ENCODE measurements at regions not wholly inside any gene's neighbourhood (a gene's known extent, or its start where the extent isn't known, plus 50 kb on each side); places are given as distances from the start of the nearest gene placed in this dataset.

DNA sequence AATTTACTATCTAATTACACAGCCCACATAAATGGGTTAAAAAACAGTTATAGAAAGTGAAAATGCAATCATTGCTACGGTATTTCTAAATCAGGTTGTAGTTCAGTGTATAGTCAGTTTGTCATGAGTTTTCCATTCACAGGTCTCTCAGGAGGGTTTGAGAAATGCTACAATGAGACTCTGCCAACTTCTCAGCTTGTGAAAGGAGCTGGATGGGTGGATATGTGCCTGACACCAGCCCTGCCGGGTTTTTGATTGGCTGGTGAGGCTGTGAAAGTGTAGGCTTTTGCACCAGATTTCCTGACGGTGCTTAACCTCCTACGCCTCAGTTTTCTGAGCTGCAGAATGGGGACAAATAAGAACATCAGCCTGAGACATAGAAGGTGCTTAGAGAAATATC, 102.6 kb upstream of the SMIM21 start:
- no peaks in the 10 kb centered on the region for H3K4me1 ChIP-seq
- ATAC-seq, result no peak
- H3K9me3 ChIP-seq, result no peaks in the 10 kb centered on the region
- no peak overlapping the region for H3K27ac ChIP-seq
- H3K4me3 ChIP-seq, result no peak overlapping the region
- H3K27me3 ChIP-seq (ENCODE audit: low read depth), result no peaks in the 10 kb centered on the region
- TF ChIP-seq, protein P1, sequence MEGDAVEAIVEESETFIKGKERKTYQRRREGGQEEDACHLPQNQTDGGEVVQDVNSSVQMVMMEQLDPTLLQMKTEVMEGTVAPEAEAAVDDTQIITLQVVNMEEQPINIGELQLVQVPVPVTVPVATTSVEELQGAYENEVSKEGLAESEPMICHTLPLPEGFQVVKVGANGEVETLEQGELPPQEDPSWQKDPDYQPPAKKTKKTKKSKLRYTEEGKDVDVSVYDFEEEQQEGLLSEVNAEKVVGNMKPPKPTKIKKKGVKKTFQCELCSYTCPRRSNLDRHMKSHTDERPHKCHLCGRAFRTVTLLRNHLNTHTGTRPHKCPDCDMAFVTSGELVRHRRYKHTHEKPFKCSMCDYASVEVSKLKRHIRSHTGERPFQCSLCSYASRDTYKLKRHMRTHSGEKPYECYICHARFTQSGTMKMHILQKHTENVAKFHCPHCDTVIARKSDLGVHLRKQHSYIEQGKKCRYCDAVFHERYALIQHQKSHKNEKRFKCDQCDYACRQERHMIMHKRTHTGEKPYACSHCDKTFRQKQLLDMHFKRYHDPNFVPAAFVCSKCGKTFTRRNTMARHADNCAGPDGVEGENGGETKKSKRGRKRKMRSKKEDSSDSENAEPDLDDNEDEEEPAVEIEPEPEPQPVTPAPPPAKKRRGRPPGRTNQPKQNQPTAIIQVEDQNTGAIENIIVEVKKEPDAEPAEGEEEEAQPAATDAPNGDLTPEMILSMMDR (IDR thresholded peaks at IDR 0.05), result no peak
- intact Hi-C loops (cut with DNase I), result no loop called here
- DNase-seq, result no peak
- H3K36me3 ChIP-seq, result no peaks in the 10 kb centered on the region

DNA sequence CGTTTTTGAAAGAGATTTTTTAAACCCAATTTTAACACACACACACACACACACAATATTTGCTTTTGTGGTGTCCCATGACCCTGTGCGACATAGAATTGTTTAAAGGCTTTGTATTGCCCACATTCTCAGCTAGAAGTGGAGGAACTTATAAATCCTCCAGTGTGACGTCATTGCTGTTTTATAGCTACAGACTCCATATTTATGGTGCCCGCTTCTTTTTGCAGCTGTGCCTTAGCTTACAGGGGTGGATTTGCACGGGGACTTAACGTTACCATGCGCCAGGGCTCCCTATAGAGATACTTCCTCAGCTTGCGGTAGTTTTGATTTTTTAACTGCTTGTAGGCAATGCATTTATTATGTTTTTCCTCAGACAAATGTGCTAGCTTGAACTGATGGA, 101.9 kb upstream of the SMIM21 start:
- intact Hi-C loops (cut with DNase I), result no loop called here
- no peaks in the 10 kb centered on the region for H3K4me1 ChIP-seq
- no peaks in the 10 kb centered on the region for H3K36me3 ChIP-seq
- TF ChIP-seq, protein P1 (IDR thresholded peaks at IDR 0.05), result no peak
- ATAC-seq (no peak), DNase-seq (no peak)
- H3K27me3 ChIP-seq (ENCODE audit: low read depth), result no peaks in the 10 kb centered on the region
- H3K4me3 ChIP-seq, result no peak overlapping the region
- H3K27ac ChIP-seq, result no peak overlapping the region
- H3K9me3 ChIP-seq, result no peaks in the 10 kb centered on the region

DNA sequence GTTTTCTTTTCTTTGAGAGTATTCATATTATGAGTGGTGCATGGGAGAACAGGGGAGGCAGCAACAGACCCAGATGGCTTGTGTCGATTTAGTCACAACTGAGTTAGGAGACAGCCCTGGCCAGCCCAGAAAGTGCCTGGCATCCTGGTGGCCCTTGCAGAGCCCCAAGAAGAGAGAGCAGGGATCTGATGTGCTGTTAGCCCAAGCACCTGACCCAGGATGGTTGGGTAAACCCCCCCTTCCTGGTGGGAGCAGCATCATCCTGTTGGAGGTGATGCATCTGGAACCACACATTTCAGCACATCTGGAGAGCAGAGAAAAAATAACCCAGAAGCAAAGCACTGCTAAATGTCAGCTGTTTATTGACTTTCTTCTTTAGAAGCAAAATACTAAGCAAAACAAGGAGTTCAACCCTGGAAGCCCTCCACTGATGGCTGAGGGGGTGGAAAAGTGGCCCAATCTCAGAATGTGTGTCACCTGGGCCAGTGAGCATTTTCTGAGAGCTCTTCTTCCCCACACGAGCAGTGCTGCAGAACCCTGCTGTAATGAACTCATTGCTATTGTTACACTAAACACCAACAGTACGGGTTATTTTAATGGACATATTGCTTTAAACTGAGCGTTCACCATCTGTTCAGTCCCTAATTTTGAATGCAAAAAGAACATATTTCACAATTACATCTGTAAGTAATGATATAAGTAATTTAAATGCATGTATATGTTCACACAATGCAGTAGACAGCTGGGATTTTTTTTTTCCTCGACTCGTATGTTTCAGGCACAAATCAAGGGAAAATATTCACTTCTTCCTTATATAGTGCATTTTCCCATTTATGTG, 100.6 kb upstream of the SMIM21 start:
- no peaks in the 10 kb centered on the region for H3K27me3 ChIP-seq (ENCODE audit: low read depth)
- intact Hi-C loops (cut with DNase I), result no loop called here
- no peak overlapping the region for H3K4me3 ChIP-seq
- no peaks in the 10 kb centered on the region for H3K9me3 ChIP-seq
- no peak overlapping the region for H3K27ac ChIP-seq
- H3K36me3 ChIP-seq, result no peaks in the 10 kb centered on the region
- no peaks in the 10 kb centered on the region for H3K4me1 ChIP-seq
- ATAC-seq, result no peak
- TF ChIP-seq, protein P1 (IDR thresholded peaks at IDR 0.05), result no peak
- no peak for DNase-seq

DNA sequence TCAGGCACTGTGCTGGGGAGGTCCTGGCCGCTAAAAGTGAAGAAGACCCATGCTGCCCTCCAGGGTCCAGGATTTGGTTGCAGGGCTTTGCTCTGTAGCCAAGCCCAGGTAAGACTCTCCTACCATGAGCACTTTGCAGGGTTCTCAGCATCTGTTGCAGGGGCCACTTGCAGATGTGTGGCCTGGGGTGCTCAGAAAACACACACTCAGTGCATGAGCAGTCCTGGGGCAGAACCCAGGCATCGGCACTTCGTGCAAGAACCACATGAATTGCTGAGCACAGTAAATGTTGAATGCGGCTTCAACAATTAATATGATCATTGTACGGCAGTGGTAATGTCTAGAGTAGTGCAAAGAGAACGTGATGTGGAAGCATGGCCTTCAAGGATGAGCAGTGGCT, 98.5 kb upstream of the SMIM21 start:
- DNase-seq (no peak), ATAC-seq (no peak)
- TF ChIP-seq, protein P1 (IDR thresholded peaks at IDR 0.05), result no peak
- Histone ChIP-seq H3K4me1 (no peaks in the 10 kb centered on the region), H3K4me3 (no peak overlapping the region), H3K36me3 (no peaks in the 10 kb centered on the region), H3K27me3 (ENCODE audit: low read depth) (no peaks in the 10 kb centered on the region), H3K27ac (no peak overlapping the region), H3K9me3 (no peaks in the 10 kb centered on the region)
- intact Hi-C loops (cut with DNase I), result no loop called here

DNA sequence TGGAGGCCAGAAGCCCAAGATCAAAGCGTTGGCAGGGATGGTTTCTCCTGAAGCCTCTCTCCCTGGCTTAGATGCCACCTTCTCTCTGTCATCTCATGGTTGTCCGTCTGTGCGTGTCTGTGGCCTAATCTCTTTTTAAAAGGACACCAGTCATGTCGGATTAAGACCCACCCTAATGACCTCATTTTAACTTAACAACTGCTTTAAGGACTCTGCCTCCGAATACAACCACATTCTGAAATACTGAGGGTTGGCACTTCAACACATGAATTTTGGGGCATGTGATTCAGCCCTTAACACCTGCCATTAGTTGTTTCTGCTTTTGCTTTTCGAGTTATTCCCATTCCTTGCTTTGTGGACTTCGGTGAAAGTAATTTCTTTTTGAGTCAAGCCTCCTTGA, 97.8 kb upstream of the SMIM21 start:
- no peak overlapping the region for H3K4me3 ChIP-seq
- ATAC-seq, result no peak
- no peaks in the 10 kb centered on the region for H3K4me1 ChIP-seq
- TF ChIP-seq, protein P1 (IDR thresholded peaks at IDR 0.05), result no peak
- no peak for DNase-seq
- H3K27me3 ChIP-seq (ENCODE audit: low read depth), result no peaks in the 10 kb centered on the region
- no peaks in the 10 kb centered on the region for H3K36me3 ChIP-seq
- H3K9me3 ChIP-seq, result no peaks in the 10 kb centered on the region
- intact Hi-C loops (cut with DNase I), result no loop called here
- H3K27ac ChIP-seq, result no peak overlapping the region

All from lower lobe of right lung (tissue), 2 donors.